ENCODE measurements at regions not wholly inside any gene's neighbourhood (a gene's known extent, or its start where the extent isn't known, plus 50 kb on each side); places are given as distances from the start of the nearest gene placed in this dataset.
"Not testable (repeated sequence)": the region's sequence is repeated elsewhere in the genome, so short reads cannot be mapped to it uniquely, and the experiment has no call there.

GRCh38 chr15:20303248-20304171 is 238.1 kb downstream of the GOLGA6L6 start:
- POLR2A ChIA-PET; DNase-seq; ATAC-seq (ENCODE audit: low read depth): not testable (repeated sequence)

DNA sequence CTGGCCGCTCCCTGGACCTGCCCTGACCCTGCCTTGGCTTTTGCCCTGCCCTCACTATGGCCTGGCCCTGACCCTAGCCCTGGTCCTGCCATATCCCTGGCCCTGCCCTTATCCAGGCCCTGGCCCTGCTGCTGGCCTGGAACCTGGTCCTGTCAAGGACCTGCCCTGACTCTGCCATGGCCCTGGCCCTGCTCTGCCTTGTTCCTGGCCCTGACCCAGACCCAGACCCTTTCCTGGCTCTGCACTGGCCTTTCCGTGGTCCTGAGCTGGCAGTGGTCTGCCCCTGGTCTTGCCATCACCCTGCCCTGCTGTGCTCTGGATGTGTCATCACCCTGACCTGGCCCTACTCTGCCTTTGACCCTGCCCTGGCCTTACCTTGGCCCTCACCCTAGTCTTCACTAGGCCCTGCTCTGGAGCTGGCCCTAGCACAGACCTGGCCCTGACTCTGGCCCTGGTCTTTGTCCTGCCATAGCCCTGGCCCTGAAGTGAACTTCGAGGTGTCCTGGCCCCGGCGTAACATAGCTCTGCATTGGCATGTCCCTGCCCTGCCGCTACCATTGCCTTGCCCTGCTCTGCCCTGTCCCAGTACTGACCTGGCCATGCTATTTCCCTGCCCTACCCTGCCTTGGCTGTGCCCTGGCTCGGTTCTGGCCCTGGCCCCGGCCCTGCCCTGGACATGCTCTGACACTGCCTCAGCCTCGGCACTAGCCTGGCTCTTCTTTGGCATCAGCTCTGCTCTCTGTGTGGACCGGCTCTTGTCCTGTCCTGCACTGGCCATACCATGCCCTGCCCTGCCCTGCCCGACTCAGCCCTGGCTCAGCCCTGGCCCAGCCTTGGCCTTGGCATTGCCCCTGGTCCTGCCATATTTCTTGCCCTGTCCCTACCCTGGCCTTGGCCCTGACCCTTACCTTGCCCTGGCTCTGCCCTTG is 239.2 kb downstream of the GOLGA6L6 start:
- H3K27ac Mint-ChIP-seq; H3K36me3 Mint-ChIP-seq (ENCODE audit: low read depth); DNase-seq; intact Hi-C loops (cut with micrococcal nuclease); ATAC-seq (ENCODE audit: low read depth); POLR2A ChIA-PET; H3K4me3 Mint-ChIP-seq; H3K27me3 Mint-ChIP-seq; H3K4me1 Mint-ChIP-seq; H3K9me3 Mint-ChIP-seq; CTCF ChIA-PET: not testable (repeated sequence)

More at GRCh38 chr15:20303248-20304171, 238.1 kb downstream of the GOLGA6L6 start:
- H3K4me3 Mint-ChIP-seq; CTCF ChIA-PET; H3K27ac Mint-ChIP-seq; H3K9me3 Mint-ChIP-seq; H3K4me1 Mint-ChIP-seq; intact Hi-C loops (cut with micrococcal nuclease); H3K27me3 Mint-ChIP-seq; H3K36me3 Mint-ChIP-seq (ENCODE audit: low read depth): not testable (repeated sequence)

DNA sequence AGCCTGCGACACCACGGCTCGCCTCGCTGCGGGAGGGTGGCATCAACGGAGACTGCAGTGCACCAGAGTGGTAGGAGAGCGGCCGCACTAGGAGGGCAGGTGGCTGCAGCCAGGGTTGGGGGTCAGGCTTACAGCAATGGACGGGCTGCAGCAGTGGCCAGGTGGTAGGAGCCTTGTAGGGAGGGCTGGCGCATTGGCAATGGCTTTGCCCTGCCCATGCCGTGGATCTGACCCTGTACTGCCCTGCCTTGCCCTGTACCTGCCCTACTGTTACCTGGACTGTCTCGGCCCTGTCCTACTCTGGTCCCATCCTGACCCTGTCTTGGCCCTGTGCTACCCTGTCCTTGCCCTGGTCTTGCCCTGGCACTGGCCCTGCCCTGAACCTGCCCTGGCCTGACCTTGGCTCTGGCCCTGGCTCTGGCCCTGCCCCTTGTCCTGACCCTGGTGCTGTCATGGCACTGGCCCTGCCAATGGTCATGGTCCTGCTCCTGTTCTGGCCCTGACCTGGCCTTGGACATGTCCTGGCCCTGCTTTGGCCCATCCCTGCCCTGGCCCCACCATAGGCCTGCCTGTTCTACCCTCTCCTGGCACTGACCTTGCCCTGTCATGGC is 240.0 kb downstream of the GOLGA6L6 start:
- intact Hi-C loops (cut with micrococcal nuclease); CTCF ChIA-PET; H3K9me3 Mint-ChIP-seq; H3K36me3 Mint-ChIP-seq (ENCODE audit: low read depth); H3K4me3 Mint-ChIP-seq; POLR2A ChIA-PET; DNase-seq; H3K27ac Mint-ChIP-seq; ATAC-seq (ENCODE audit: low read depth); H3K27me3 Mint-ChIP-seq; H3K4me1 Mint-ChIP-seq: not testable (repeated sequence)

DNA sequence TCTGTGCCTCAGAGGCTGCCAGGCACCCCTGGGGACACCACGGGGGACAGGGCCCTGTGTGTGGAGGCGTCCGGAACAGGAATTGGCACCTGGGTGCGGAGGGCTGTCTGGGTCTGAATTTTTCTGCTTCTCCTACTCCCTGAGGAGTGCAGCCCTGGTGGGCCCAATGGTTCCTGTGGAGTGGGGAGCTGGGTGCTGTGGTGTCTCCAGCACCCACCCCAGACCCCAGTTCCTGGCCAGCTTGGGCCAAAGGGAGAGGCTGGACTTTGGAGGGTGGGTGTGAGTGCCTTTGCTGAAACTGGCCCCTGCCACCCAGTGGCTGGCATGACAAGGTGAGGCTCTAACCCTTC is 240.6 kb downstream of the GOLGA6L6 start:
- CTCF ChIA-PET; intact Hi-C loops (cut with micrococcal nuclease): not testable (repeated sequence)

GRCh38 chr15:20300351-20301040 is 241.1 kb downstream of the GOLGA6L6 start:
- not testable (repeated sequence) for DNase-seq

More for the DNA sequence above, 240.6 kb downstream of the GOLGA6L6 start:
- H3K4me3 Mint-ChIP-seq; ATAC-seq (ENCODE audit: low read depth); POLR2A ChIA-PET; H3K4me1 Mint-ChIP-seq; H3K9me3 Mint-ChIP-seq; H3K36me3 Mint-ChIP-seq (ENCODE audit: low read depth); H3K27ac Mint-ChIP-seq; H3K27me3 Mint-ChIP-seq; DNase-seq: not testable (repeated sequence)

GRCh38 chr15:20297603-20298123 is 243.9 kb downstream of the GOLGA6L6 start:
- H3K36me3 Mint-ChIP-seq (ENCODE audit: low read depth); H3K27me3 Mint-ChIP-seq; H3K9me3 Mint-ChIP-seq; intact Hi-C loops (cut with micrococcal nuclease); CTCF ChIA-PET; H3K27ac Mint-ChIP-seq; DNase-seq; POLR2A ChIA-PET; H3K4me1 Mint-ChIP-seq; ATAC-seq (ENCODE audit: low read depth); H3K4me3 Mint-ChIP-seq: not testable (repeated sequence)

More at GRCh38 chr15:20300351-20301040, 241.1 kb downstream of the GOLGA6L6 start:
- H3K36me3 Mint-ChIP-seq (ENCODE audit: low read depth); POLR2A ChIA-PET; H3K27ac Mint-ChIP-seq; H3K4me3 Mint-ChIP-seq; H3K4me1 Mint-ChIP-seq; H3K9me3 Mint-ChIP-seq; intact Hi-C loops (cut with micrococcal nuclease); ATAC-seq (ENCODE audit: low read depth); CTCF ChIA-PET; H3K27me3 Mint-ChIP-seq: not testable (repeated sequence)

GRCh38 chr15:20296261-20296660 is 245.3 kb downstream of the GOLGA6L6 start:
- H3K36me3 Mint-ChIP-seq (ENCODE audit: low read depth); CTCF ChIA-PET; H3K4me1 Mint-ChIP-seq; DNase-seq; POLR2A ChIA-PET; intact Hi-C loops (cut with micrococcal nuclease); H3K27me3 Mint-ChIP-seq; ATAC-seq (ENCODE audit: low read depth); H3K27ac Mint-ChIP-seq; H3K4me3 Mint-ChIP-seq; H3K9me3 Mint-ChIP-seq: not testable (repeated sequence)

Data from activated B cell treated with CpG ODN at 0.5 μM for 24 hours (primary cell).